HG03175 (cell line): ENCODE measurements at regions not wholly inside any gene's neighbourhood (a gene's known extent, or its start where the extent isn't known, plus 50 kb on each side); places are given as distances from the start of the nearest gene placed in this dataset.
A peak's percentile ranks its signal among the peaks of the same experiment; 100 is the strongest.

Experiments
- ATAC-seq: cut with Tn5 transposase; IDR thresholded peaks from one replicate; pipeline ENCODE4 v1.9.1; 2021; ENCODE audit warnings: mild to moderate bottlenecking, moderate library complexity; ENCODE audit not compliant: unreplicated experiment

DNA sequence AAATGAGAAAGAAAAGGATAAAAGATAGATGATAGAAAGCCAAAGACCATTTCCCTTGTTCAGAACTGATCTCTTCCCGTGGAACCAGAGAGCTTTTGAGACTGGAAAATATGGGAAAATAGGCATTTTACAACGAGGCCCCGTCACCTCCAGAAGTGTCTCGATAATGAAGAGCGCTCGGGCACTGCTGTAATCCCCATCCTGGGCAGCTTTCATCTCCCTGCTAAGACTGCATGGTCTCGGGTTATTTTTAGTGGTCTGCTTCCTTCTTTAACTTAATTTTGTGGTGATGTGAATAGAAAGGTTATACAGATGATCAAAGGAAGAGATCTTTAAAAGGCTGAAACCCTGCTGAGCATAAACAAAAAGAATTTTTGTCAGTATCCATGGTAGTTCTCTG lies 176.6 kb downstream of the METTL4 start:
- no peak for ATAC-seq

DNA sequence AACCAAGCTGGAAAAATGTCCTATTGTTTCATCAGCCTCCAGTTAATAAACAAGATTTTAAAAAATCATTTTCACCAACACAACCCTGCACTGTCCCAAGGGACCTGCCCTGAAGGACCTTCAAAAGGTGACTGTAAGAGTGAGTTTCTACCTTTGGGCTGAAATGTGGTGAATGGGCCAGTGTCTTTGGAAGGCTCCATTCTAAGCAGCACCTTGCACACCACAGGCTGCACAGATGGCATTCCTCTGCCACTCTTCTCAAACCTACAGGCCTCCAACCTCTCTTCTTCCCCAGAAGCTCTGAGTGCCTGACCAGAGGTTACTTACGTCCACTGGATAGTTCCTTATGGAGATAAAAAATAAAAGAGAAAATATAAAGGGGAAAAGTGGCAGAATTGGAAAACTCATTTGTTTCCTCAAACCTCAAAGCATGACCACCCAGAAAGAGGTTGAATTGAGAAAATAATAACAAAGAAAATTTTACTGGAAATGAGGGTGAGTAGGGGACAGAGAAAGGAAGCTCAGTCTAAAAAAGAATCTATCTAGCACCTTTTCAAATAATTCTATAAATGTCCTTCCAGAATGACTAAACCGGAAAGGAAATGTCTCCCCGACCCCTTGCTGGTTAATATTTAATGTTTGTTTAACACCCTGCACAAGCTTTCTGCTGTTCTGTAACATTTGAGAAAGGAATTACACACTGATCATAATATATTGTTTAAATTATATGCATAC lies 175.7 kb downstream of the METTL4 start:
- ATAC-seq: peak; percentile 90

DNA sequence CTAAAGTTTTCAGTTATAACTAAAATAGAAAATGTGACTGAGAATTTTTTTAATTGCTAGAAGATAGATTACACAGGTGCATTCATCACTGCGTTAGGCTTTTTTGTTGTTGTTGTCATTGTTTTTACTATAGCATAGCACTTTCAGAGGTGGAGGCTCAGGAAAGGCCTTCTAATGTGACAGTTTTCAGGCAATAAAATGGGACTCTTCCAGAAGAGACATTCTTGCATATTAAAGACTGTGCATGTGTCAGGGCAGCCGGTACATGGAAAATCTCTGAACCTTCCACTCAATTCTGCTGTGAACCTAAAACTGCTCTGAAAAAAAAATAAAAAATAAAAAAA lies 175.2 kb downstream of the METTL4 start:
- ATAC-seq: peak; percentile 36

DNA sequence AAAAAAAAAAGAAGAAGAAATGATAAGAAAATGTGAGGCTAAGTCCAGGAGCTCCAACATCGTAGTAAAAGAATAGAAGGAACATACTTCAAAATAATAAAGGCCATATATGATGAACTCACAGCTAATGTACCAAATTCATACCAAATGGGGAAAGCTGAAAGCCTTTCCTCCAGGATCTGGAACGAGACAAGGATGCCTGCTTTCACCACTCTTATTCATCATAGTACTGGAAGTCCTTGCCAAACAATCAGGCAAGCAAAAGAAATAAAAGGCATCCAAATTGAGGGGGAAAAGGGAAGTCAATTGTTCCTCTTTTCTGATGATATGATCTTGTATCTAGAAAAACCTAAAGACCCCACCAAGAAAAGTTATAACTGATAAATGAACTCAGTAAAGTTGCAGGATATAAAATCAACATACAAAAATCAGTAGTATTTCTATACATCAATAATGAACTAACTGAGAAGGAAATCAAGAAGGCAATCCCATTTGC lies 170.6 kb downstream of the METTL4 start:
- ATAC-seq: no peak

DNA sequence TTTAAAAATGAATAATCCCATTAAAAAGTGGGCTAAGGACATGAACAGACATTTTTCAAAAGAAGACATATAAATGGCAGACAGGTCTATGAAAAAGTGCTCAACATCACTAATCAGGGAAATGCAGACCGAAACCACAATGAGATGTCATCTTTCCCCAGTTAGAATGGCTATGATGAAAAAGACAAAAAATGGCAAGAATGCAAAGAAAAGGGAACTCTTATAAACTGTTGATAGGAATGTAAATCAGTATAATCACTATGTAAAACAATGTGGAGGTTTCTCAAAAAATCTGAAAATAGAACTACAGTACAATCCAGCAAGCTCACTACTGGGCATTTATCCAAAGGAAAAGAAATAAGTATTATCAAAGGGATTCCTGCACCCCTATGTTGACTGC lies 169.2 kb downstream of the METTL4 start:
- no peak for ATAC-seq

DNA sequence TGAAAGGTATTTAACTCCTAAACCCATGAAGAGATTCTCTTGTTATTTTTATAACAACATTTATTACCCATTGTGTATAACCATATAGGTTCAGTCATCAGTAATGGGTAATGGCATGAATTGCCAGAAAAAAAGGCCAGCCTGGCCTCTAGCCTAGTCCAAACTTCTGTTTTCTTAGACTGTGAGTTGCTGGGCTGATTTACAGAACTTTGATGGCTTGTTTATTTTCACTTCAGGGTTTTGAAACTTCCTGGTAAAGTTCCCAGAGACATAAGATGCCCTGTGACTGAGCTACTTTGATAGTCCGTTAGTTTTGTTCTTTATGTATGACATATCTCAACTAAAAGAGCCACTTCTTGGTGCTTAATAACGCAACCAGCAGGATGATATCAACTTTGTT lies 164.8 kb downstream of the METTL4 start:
- ATAC-seq: no peak

DNA sequence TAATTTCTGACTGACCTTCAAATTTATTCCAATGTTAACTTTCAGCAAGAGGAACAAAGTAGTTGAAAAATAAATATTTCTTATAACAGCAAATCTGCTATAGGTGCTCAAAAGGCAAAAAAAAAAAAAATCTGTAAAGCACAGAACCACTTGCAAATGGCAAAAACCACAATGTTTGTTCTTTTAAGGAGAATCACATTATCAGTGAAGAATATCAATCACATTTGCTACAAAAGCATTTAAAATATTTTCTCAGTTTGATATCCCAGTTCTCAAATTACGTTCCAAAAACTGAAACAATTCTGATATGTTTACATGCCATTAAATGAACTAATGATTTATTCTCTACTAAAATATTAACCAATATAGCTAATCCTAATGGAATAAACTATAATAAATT lies 163.3 kb downstream of the METTL4 start:
- no peak for ATAC-seq

DNA sequence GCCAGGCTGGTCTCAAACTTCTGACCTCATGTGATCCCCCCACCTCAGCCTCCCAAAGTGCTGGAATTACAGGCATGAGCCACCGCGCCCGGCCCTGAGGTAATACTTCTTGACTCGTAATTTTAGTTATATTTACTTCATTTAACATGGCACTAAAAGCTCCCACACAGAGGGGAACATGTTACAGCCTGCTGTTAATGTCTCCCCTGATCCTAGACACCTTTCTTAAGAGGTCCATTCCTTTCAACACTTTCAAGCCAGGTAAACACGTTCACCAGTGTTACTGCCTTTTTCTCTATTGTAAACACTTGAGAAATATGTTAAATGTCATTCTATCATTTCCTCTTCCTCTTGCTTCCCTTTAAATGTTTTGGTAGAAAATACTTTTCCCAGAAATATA lies 161.4 kb downstream of the METTL4 start:
- ATAC-seq: no peak

DNA sequence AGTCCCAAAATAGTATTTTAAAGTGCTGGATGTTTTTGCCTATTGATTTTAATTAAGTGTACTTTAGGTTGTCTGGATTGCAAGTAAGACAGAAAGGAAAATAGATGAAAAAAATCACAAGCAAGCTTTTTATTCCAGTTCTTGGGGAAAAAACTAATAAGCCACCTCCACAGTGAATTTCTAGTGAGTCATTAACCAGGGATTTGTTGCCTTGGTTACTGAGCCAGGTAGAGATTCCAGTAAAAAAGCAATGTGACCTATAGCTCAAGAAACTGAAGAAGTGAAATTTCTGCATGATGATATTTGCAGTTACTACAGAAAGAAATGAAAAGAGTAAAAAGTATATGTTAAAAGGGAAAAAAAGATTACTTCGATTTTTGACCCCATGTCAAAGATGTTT lies 160.6 kb downstream of the METTL4 start:
- ATAC-seq: no peak

DNA sequence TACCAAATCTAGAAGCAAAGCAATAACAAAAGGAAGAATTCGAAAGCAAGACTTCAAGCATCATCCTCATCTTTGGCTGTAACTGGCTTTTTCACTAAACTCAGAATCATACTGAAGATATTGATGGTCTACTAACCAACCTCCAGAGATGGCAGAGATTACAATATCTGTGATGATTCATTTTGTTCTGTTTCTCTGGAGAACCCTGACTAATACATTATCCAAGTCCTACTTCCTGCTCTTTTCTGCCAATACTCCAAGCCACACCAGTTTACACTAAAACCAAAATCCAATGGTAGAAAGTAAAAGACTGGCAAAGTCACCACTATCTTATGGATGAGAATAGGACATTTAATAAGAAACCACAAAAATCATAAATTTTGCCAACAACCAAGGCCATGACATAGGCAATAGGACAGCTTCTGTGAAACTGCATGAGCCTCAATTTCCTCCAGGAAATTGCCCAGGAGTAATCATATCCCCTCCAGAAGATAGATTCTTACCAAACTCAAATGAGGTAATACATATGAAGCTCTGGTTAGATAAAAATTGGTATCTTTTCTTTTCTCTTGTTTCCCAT lies 159.8 kb downstream of the METTL4 start:
- no peak for ATAC-seq

DNA sequence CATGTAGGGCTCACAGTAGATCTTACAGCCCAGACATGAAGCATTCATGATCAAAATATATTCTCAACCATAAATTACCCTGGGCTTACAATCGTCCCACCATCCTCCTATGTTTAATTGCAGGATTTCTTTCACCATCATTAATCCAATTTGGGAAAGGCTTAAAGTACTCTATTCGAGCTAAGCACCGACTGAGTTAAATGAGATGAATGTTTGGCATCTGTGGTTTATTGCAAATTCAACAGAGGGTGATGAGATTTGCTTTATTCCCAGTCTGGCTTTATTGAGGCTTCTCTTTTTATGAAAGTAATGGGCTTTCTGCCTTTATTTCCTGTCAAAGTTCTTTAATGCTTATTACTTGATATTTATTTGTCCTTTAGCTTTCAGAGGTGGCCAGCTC lies 159.0 kb downstream of the METTL4 start:
- ATAC-seq: no peak

DNA sequence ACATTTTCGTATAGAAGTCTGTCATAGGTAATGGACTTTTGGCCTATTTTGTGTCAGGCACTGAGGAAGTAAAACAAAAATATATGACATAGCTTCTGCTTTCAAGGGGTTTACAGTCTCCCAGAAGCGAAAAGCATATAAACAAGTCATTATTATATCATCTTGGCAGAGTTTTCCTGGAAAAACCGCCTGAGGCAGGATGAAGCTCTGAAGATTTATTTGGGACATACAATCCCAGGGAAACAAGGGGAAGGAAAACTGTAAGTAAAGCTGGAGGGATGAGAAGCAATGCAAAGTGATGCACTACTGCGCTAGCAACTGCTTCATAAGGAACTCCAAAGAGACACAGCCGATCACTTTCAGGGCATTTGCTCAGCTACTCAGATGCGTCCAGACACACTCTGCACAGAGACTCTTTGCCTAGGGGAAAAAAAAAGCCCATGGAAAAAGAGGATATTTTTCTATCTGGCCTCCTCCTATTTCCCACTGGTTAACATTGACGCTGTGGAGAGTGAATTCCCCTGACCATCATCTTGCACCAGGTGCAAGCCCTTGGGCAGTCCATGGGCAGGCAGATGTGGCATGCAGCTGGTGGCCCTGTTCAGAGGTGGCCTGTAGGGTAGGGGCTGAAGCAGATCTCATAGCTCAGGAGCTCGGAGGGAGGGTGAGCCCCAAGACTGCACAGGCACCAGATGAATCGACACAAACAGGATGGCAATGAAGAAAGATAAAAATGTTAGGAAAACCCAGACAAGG lies 158.1 kb downstream of the METTL4 start:
- ATAC-seq: no peak

DNA sequence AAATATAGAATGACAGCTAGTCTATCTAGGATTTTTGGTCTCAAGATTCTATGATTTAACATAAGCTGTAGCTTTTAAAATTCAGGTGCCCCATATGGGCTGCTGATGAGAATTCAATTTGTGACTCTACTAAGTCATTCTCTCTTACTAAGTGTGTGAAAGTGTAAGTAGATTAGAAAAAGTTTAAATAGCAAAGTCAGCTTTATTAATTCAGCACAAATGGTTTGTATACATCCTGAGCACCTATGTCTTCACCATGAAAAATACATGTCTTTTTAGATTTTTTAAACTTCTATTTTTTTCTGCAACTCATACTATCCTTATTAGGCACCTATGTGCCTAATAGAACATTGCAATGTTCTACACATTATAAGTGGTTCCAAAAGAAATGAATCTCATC lies 157.1 kb downstream of the METTL4 start:
- no peak for ATAC-seq

DNA sequence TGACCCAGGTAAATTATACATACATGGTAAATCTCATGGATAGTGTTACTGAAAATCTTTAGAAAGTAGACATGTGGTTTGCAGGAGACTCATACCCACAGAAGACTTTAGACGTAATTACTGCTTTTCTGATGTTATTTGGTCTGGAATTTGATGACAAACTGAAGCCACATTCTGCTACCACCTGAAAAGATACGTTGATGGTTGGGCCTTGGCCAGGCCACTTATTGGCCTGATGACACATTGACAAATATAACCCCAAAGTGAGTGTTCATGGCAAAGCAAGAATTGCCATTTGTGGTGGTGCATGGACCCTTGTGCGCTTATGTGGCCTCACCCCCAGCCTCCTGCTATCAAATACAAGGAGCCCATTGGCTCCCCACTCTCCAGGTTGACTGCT lies 155.6 kb downstream of the METTL4 start:
- ATAC-seq: no peak

DNA sequence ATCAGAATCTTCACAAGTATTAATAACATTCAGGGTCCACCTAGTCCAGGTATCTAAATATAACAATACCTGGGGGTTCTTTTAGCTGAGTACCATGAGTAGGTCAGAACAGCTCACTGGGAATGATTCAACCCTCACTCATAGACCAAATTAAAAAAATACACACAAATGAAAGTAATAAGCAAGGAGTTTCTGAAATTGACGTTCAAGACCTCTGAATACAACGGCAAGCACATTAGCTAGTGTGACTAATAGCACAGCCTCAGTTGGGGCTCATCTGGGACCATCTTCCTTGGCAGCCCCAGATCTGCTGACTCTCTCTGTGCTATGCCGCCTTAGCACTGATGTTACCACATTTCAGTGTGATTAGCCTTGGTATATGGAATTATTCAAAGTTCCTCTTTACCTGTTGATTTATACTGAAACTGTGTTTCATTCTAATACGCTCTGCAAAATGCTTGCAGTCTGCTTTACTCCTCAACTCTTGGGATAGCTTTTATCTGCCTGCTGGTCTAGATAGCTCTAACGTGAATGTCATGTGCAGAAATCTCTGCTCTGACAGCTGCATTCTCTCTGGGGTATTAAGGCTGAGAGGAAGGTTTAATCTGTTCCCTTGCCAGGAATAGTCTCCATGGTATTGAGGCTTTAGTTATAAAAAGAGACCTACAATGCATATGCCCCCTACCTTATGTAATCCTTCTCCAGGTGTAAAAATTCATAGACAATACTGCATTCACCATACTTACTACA lies 153.3 kb downstream of the METTL4 start:
- ATAC-seq: no peak

DNA sequence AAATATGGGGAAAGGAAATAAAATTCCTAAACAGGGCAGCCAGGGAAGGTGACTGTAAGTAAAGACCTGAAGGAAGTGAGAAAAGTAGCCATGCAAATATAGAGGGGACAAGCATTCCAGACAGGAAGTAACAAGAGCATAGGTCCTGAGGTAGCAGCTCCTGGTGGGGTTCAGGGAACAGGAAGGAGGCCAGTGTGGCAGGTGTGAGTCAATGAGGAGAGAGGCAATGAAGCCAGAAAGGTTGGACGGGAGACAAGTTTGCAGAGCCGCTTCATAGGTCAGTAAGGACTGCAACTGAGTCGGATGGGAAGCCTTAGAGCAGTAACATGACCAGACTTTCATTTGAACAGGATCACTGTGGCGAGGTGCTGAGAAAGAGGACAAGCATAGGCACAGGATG lies 150.9 kb downstream of the METTL4 start:
- ATAC-seq: no peak

DNA sequence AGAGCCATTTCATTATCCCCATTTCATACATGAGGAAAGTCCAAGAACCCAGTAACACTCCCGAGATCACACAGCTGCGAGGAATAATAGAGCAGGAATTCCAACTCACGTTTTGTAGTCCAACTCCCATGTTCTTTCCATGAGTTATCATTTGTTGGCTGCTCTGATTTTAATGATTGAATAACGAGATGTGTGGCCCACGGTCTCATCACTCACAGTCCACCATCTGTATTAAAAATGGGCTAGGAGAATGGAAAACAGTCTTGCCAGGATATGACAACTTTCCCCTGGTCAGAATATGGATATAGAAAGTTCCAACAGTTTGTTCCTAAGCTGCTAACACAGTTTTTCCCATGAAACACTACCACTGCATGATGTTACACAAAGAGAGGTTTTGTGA lies 147.5 kb downstream of the METTL4 start:
- ATAC-seq: no peak

DNA sequence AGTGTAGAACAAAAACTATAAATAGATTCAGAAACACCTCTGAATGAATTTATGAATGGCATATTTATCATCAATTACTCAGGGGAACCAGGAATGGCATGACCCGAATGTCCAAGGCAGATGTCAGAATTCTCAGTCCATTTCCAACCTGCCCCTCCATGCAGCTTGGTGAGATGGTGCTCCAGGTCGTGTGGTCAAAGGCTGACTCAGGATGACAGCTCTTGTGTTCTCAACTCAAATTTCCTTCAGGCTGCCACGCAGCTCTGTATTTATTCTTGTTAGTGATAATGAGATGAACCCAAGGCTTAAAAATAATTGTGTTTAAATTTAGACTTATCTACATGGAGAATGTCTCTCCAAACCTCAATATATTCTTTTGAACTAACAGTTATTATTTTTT lies 146.9 kb downstream of the METTL4 start:
- ATAC-seq: no peak

DNA sequence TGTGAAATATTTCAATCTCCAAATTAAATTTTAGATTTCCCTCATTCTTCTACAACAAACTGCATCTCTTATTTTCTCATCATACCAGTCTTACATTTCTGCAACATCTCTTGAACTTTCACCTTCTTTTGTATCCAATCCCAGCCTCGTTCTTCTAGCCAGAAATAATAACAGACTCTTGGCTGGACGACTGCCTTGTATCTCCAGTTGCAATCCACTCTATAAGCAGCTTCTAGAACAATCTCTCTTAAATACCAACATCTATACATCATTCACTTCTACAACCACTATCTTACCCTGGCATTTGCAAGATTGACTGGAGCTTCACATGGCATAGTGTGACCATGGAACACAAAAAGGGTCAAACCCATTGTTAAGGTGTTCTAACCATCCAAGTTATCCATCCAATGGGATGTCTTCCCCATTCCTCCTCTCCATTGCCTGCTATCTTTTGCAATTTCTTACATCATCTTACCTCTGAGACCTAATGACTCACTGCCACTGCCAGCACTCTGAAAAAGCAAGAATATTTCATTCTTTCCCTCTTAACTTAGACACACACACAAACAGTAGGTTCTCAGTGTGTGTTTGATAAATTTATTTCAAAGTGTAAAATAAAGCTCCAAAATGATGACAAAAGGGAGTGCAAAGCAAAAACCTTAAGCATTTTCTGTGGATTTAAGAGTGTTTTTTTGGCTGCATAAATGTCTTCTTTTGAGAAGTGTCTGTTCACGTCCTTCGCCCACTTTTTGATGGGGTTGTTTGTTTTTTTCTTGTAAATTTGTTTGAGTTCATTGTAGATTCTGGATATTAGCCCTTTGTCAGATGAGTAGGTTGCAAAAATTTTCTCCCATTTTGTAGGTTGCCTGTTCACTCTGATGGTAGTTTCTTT lies 145.6 kb downstream of the METTL4 start:
- ATAC-seq: no peak

DNA sequence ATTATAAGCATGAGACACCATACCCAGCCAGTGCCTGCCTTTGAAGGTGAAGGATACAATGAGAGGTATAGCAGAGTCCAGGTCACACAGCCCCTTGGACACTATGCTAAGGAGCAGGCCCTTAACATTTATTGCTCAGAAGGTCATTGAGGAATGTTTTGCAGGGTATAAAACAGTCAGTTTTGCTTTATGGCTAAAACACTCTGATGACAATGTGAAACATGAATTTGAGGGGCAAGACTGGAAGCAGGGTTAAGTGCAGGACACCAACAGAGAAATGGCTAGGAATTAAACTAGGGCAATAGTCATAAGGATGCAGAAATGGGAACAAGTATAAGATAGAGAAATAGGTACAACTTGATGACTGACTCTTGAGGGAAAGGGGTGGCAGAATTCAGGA lies 141.1 kb downstream of the METTL4 start:
- ATAC-seq: no peak

DNA sequence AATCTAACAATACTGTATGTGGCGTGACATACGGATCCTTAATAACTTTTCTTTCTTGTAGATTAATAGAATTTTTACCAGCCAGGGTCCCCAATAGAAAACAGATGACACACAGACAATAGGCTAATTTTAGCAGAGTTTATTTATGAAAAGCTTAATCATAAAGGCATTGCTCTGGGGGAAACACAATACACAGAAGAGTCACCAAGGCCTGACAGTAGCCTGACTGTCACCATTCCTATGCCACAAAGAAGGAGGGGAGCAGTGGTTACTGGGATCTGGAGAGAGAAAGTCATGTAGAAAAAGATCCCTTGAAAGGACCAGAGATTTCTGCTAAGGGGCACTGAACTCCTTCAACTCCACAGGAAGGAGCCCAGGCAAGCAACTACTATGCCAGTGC lies 139.5 kb downstream of the METTL4 start:
- ATAC-seq: no peak
